C4-2B (cell line): ENCODE measurements at regions not wholly inside any gene's neighbourhood (a gene's known extent, or its start where the extent isn't known, plus 50 kb on each side); places are given as distances from the start of the nearest gene placed in this dataset.
"Not testable (repeated sequence)": the region's sequence is repeated elsewhere in the genome, so short reads cannot be mapped to it uniquely, and the experiment has no call there.

Experiments used
- ZFX ChIP-seq: fragments of 450-650 bp; IDR thresholded peaks from 2 replicates; pipeline ENCODE4 v1.6.1; 2017
- TF ChIP-seq, protein P1 (sequence below): fragments of 450-650 bp; conservative IDR thresholded peaks from 2 replicates; pipeline ENCODE4 v1.5.1; 2017; ENCODE audit warnings: mild to moderate bottlenecking

DNA sequence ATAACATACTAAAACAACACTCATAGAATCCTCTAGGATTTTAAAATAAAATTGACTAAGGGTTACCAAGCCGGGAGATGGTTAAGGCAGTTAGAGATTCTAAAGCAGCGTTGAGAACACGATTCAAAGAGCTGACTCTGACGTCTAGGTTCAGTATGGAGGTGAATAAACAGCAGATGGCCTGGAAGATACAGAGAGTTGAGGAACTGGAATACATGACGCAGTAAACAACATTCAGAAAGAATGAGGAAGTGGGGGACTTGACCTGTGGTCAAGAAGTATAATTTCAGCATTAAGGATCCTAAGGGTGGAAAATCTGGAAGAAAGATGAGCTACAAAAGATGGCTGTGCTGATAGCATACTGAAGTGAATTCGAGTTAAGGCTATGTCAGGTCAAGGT, 172.5 kb upstream of the NBPF9 start:
- TF ChIP-seq, protein P1, sequence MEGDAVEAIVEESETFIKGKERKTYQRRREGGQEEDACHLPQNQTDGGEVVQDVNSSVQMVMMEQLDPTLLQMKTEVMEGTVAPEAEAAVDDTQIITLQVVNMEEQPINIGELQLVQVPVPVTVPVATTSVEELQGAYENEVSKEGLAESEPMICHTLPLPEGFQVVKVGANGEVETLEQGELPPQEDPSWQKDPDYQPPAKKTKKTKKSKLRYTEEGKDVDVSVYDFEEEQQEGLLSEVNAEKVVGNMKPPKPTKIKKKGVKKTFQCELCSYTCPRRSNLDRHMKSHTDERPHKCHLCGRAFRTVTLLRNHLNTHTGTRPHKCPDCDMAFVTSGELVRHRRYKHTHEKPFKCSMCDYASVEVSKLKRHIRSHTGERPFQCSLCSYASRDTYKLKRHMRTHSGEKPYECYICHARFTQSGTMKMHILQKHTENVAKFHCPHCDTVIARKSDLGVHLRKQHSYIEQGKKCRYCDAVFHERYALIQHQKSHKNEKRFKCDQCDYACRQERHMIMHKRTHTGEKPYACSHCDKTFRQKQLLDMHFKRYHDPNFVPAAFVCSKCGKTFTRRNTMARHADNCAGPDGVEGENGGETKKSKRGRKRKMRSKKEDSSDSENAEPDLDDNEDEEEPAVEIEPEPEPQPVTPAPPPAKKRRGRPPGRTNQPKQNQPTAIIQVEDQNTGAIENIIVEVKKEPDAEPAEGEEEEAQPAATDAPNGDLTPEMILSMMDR: not testable (repeated sequence)
- TF ChIP-seq ZFX: not testable (repeated sequence)
